Skeletal muscle satellite cell (primary cell): ENCODE measurements at regions not wholly inside any gene's neighbourhood (a gene's known extent, or its start where the extent isn't known, plus 50 kb on each side); places are given as distances from the start of the nearest gene placed in this dataset.

Experiments used
- H3K27me3 ChIP-seq: 2 replicates; pipeline ENCODE4 v1.7.0; 2013; ENCODE audit warnings: low read length; ENCODE audit not compliant: control insufficient read depth, insufficient read depth
- H3K36me3 ChIP-seq: 2 replicates; pipeline ENCODE4 v1.7.0; 2013; ENCODE audit warnings: mild to moderate bottlenecking, control low read depth, low read length; ENCODE audit not compliant: insufficient read depth
- H3K4me1 ChIP-seq: 2 replicates; pipeline ENCODE4 v1.7.0; 2013; ENCODE audit warnings: low read length; ENCODE audit not compliant: control insufficient read depth, insufficient read depth
- H3K4me2 ChIP-seq: 2 replicates; pipeline ENCODE4 v1.7.0; 2013; ENCODE audit warnings: mild to moderate bottlenecking, low read length
- H3K4me3 ChIP-seq: 2 replicates; pipeline ENCODE4 v1.7.0; 2013; ENCODE audit warnings: low read length
- H3K9ac ChIP-seq: 2 replicates; pipeline ENCODE4 v1.7.0; 2013; ENCODE audit warnings: mild to moderate bottlenecking, low read depth, low read length, moderate library complexity
- H3K9me3 ChIP-seq: replicated peaks from 2 replicates; pipeline ENCODE4 v1.7.0; 2013; ENCODE audit warnings: mild to moderate bottlenecking, control low read depth, low read length

GRCh38 chr1:163875200-163875926 is 553.6 kb downstream of the NUF2 start:
- Histone ChIP-seq H3K9ac (peak overlapping the region; percentile 65), H3K4me3 (peak overlapping the region; percentile 21), H3K36me3 (no peaks in the 10 kb centered on the region), H3K27me3 (no peaks in the 10 kb centered on the region), H3K4me2 (peak overlapping the region; percentile 68), H3K4me1 (peaks cover 54% of the 10 kb centered on the region), H3K9me3 (no peaks in the 10 kb centered on the region)

GRCh38 chr1:163875927-163876320 is 554.2 kb downstream of the NUF2 start:
- no peaks in the 10 kb centered on the region for H3K36me3 ChIP-seq
- H3K9ac ChIP-seq = peak overlapping the region; percentile 65
- H3K4me3 ChIP-seq = peak overlapping the region; percentile 21
- peak overlapping the region; percentile 68 for H3K4me2 ChIP-seq
- no peaks in the 10 kb centered on the region for H3K27me3 ChIP-seq
- H3K9me3 ChIP-seq = no peaks in the 10 kb centered on the region
- peaks cover 48% of the 10 kb centered on the region for H3K4me1 ChIP-seq

GRCh38 chr1:163876546-163876945 is 554.8 kb downstream of the NUF2 start:
- Histone ChIP-seq H3K27me3 (no peaks in the 10 kb centered on the region), H3K4me1 (peaks cover 42% of the 10 kb centered on the region), H3K4me3 (no peak overlapping the region), H3K9me3 (no peaks in the 10 kb centered on the region), H3K4me2 (peak overlapping the region; percentile 68), H3K36me3 (no peaks in the 10 kb centered on the region), H3K9ac (peak overlapping the region; percentile 65)

- H3K4me1 ChIP-seq = peaks cover 38% of the 10 kb centered on the region
- H3K9me3 ChIP-seq = no peaks in the 10 kb centered on the region
- H3K4me2 ChIP-seq = no peak overlapping the region
- H3K9ac ChIP-seq = no peak overlapping the region
- no peaks in the 10 kb centered on the region for H3K27me3 ChIP-seq
- no peak overlapping the region for H3K4me3 ChIP-seq
- no peaks in the 10 kb centered on the region for H3K36me3 ChIP-seq
These were observed 555.3 kb downstream of the NUF2 start for GRCh38 chr1:163877016-163877415.

GRCh38 chr1:163885510-163885909 is 563.8 kb downstream of the NUF2 start:
- Histone ChIP-seq H3K4me1 (peaks cover 18% of the 10 kb centered on the region), H3K4me2 (no peak overlapping the region), H3K9me3 (no peaks in the 10 kb centered on the region), H3K27me3 (no peaks in the 10 kb centered on the region), H3K9ac (no peak overlapping the region), H3K36me3 (no peaks in the 10 kb centered on the region), H3K4me3 (no peak overlapping the region)

- no peaks in the 10 kb centered on the region for H3K36me3 ChIP-seq
- no peaks in the 10 kb centered on the region for H3K9me3 ChIP-seq
- no peaks in the 10 kb centered on the region for H3K27me3 ChIP-seq
- H3K4me3 ChIP-seq = no peak overlapping the region
- H3K4me1 ChIP-seq = peaks cover 43% of the 10 kb centered on the region
- no peak overlapping the region for H3K4me2 ChIP-seq
- peak overlapping the region; percentile 5 for H3K9ac ChIP-seq
These were observed 574.2 kb downstream of the NUF2 start for GRCh38 chr1:163896001-163896400.

- peaks cover 43% of the 10 kb centered on the region for H3K4me1 ChIP-seq
- H3K4me2 ChIP-seq = no peak overlapping the region
- no peak overlapping the region for H3K4me3 ChIP-seq
- H3K27me3 ChIP-seq = no peaks in the 10 kb centered on the region
- no peaks in the 10 kb centered on the region for H3K9me3 ChIP-seq
- H3K9ac ChIP-seq = no peak overlapping the region
- H3K36me3 ChIP-seq = no peaks in the 10 kb centered on the region
These were observed 575.8 kb downstream of the NUF2 start for GRCh38 chr1:163897412-163898155.

- no peaks in the 10 kb centered on the region for H3K27me3 ChIP-seq
- H3K36me3 ChIP-seq = no peaks in the 10 kb centered on the region
- H3K4me3 ChIP-seq = no peak overlapping the region
- H3K4me2 ChIP-seq = no peak overlapping the region
- H3K4me1 ChIP-seq = no peaks in the 10 kb centered on the region
- no peak overlapping the region for H3K9ac ChIP-seq
- H3K9me3 ChIP-seq = no peaks in the 10 kb centered on the region
These were observed 584.5 kb downstream of the NUF2 start for GRCh38 chr1:163906283-163906682.

- Histone ChIP-seq H3K4me3 (no peak overlapping the region), H3K9me3 (no peaks in the 10 kb centered on the region), H3K36me3 (no peaks in the 10 kb centered on the region), H3K9ac (no peak overlapping the region), H3K4me2 (no peak overlapping the region), H3K4me1 (no peaks in the 10 kb centered on the region), H3K27me3 (no peaks in the 10 kb centered on the region)
These were observed 590.6 kb downstream of the NUF2 start for GRCh38 chr1:163912170-163912884.

- Histone ChIP-seq H3K9ac (no peak overlapping the region), H3K4me3 (no peak overlapping the region), H3K4me1 (no peaks in the 10 kb centered on the region), H3K27me3 (no peaks in the 10 kb centered on the region), H3K36me3 (no peaks in the 10 kb centered on the region), H3K9me3 (no peaks in the 10 kb centered on the region), H3K4me2 (no peak overlapping the region)
These were observed 593.1 kb downstream of the NUF2 start for GRCh38 chr1:163914785-163915413.

GRCh38 chr1:163922743-163923201 is 601.0 kb downstream of the NUF2 start:
- no peaks in the 10 kb centered on the region for H3K9me3 ChIP-seq
- no peaks in the 10 kb centered on the region for H3K27me3 ChIP-seq
- no peaks in the 10 kb centered on the region for H3K36me3 ChIP-seq
- no peak overlapping the region for H3K4me3 ChIP-seq
- no peak overlapping the region for H3K4me2 ChIP-seq
- H3K4me1 ChIP-seq = no peaks in the 10 kb centered on the region
- H3K9ac ChIP-seq = no peak overlapping the region
